IMR-90 (cell line): ENCODE measurements at regions not wholly inside any gene's neighbourhood (a gene's known extent, or its start where the extent isn't known, plus 50 kb on each side); places are given as distances from the start of the nearest gene placed in this dataset.

ENCODE experiments used
- ATAC-seq: fragments of 200-7000 bp; cut with Tn5 transposase; 2 replicates; pipeline ENCODE4 v1.9.1; 2020; ENCODE audit warnings: low read depth, mild to moderate bottlenecking, moderate library complexity
- BruUV-seq: library from RNA; stranded (reverse); fragments of 400-500 nt; replicated peaks from 2 replicates; lab custom pipeline; 2021; lab: Mats Ljungman, UMichigan
- CTCF ChIA-PET: fragments of 300-600 bp; formaldehyde crosslinking; extraction: SDS; loops from one replicate; lab custom pipeline; 2021; ENCODE audit warnings: antibody characterized with exemption; lab: Yijun Ruan, JAX
- POLR2A ChIA-PET: fragments of 300-600 bp; sonication (Branson Sonifier 250); formaldehyde crosslinking; loops from one replicate; lab custom pipeline; 2022; ENCODE audit warnings: antibody characterized with exemption; ENCODE audit not compliant: unreplicated experiment; lab: Charles Lee
- DNase-seq: peaks from one replicate; pipeline ENCODE4 v3.0.0; 2013
- H2AFZ ChIP-seq: replicated peaks from 2 replicates; pipeline ENCODE3; 2013; ENCODE audit warnings: low read length, mild to moderate bottlenecking; ENCODE audit not compliant: poor library complexity
- H2AK5ac ChIP-seq: 2 replicates; pipeline ENCODE4 v1.6.1; 2013; ENCODE audit warnings: low read depth, low read length, inconsistent platforms
- H2AK9ac ChIP-seq: replicated peaks from 2 replicates; pipeline ENCODE3; 2013; ENCODE audit warnings: mild to moderate bottlenecking, low read depth, low read length, moderate library complexity; ENCODE audit not compliant: poor library complexity
- H2BK120ac ChIP-seq: 2 replicates; pipeline ENCODE4 v1.6.1; 2013; ENCODE audit warnings: low read depth, low read length, inconsistent platforms
- H2BK15ac ChIP-seq: 3 replicates; pipeline ENCODE4 v1.6.1; 2013; ENCODE audit warnings: low read depth, low read length, inconsistent platforms
- H2BK20ac ChIP-seq: 2 replicates; pipeline ENCODE4 v1.6.1; 2013; ENCODE audit warnings: low read depth, mild to moderate bottlenecking, inconsistent platforms, low read length, moderate library complexity
- H2BK5ac ChIP-seq: 2 replicates; pipeline ENCODE4 v1.6.1; 2013; ENCODE audit warnings: mild to moderate bottlenecking, low read depth, low read length, inconsistent platforms; ENCODE audit not compliant: poor library complexity, severe bottlenecking
- H3K14ac ChIP-seq: replicated peaks from 2 replicates; pipeline ENCODE4 v1.6.1; 2013; ENCODE audit warnings: low read depth, low read length, inconsistent platforms
- H3K18ac ChIP-seq: 2 replicates; pipeline ENCODE4 v1.6.1; 2013; ENCODE audit warnings: low read depth, low read length, control low read depth
- H3K23ac ChIP-seq: 2 replicates; pipeline ENCODE4 v1.6.1; 2013; ENCODE audit warnings: low read depth, low read length, inconsistent platforms
- H3K27ac ChIP-seq: 2 replicates; pipeline ENCODE4 v1.5.1; 2013; ENCODE audit warnings: mild to moderate bottlenecking, control low read depth, low read length; ENCODE audit not compliant: insufficient read depth
- H3K27me3 ChIP-seq: 2 replicates; pipeline ENCODE4 v1.6.1; 2013; ENCODE audit warnings: low read length; ENCODE audit not compliant: control insufficient read depth, insufficient read depth
- H3K36me3 ChIP-seq: 2 replicates; pipeline ENCODE4 v1.6.1; 2013; ENCODE audit warnings: low read length, mixed read lengths; ENCODE audit not compliant: control insufficient read depth, insufficient read depth
- H3K4ac ChIP-seq: 2 replicates; pipeline ENCODE4 v1.6.1; 2013; ENCODE audit warnings: low read depth, low read length, inconsistent platforms
- H3K4me1 ChIP-seq: 2 replicates; pipeline ENCODE4 v1.6.1; 2013; ENCODE audit warnings: low read length, mixed read lengths; ENCODE audit not compliant: control insufficient read depth, insufficient read depth
- H3K4me2 ChIP-seq: 2 replicates; pipeline ENCODE4 v1.6.1; 2013; ENCODE audit warnings: low read depth, mild to moderate bottlenecking, control low read depth, low read length, moderate library complexity
- H3K4me3 ChIP-seq: 2 replicates; pipeline ENCODE4 v1.5.1; 2013; ENCODE audit warnings: low read depth, mild to moderate bottlenecking, control low read depth, low read length, moderate library complexity; ENCODE audit not compliant: insufficient read depth
- H3K56ac ChIP-seq: 2 replicates; pipeline ENCODE4 v1.6.1; 2013; ENCODE audit warnings: low read length, inconsistent platforms; ENCODE audit not compliant: insufficient read depth; ENCODE audit errors: extremely low read depth
- H3K79me1 ChIP-seq, 2 experiments: 2 replicates each; pipeline ENCODE4 v1.6.1; 2013; ENCODE audit warnings: low read length in 2 of 2, inconsistent platforms in 1 of 2, low read depth in 1 of 2
- H3K9ac ChIP-seq: 2 replicates; pipeline ENCODE4 v1.6.1; 2013; ENCODE audit warnings: low read depth, low read length, control low read depth
- H3K9me1 ChIP-seq: 2 replicates; pipeline ENCODE4 v1.6.1; 2013; ENCODE audit warnings: low read length, inconsistent platforms; ENCODE audit not compliant: insufficient read depth
- H3K9me3 ChIP-seq: 2 replicates; pipeline ENCODE4 v1.6.1; 2013; ENCODE audit warnings: low read length; ENCODE audit not compliant: control insufficient read depth, insufficient read depth
- H4K20me1 ChIP-seq: 2 replicates; pipeline ENCODE4 v1.6.1; 2013; ENCODE audit warnings: low read length, inconsistent platforms; ENCODE audit not compliant: insufficient read depth
- H4K5ac ChIP-seq: 2 replicates; pipeline ENCODE4 v1.6.1; 2013; ENCODE audit warnings: mild to moderate bottlenecking, low read depth, low read length, control low read depth
- H4K8ac ChIP-seq, 2 experiments: 2 replicates each; pipeline ENCODE4 v1.6.1; 2013; ENCODE audit warnings: low read depth in 2 of 2, low read length in 2 of 2, control low read depth in 1 of 2, inconsistent platforms in 1 of 2
- H4K91ac ChIP-seq: 2 replicates; pipeline ENCODE4 v1.6.1; 2013; ENCODE audit warnings: low read depth, low read length, inconsistent platforms; ENCODE audit not compliant: insufficient read depth
- BHLHE40 ChIP-seq: fragments of 150-350 bp; IDR thresholded peaks from 2 replicates; pipeline ENCODE4 v1.6.1; 2016; ENCODE audit warnings: mild to moderate bottlenecking, low read depth, low read length
- CEBPB ChIP-seq: IDR thresholded peaks from 2 replicates; pipeline ENCODE4 v1.6.1; 2012; ENCODE audit warnings: low read depth, low read length, improper control_type of control experiment
- FOS ChIP-seq: fragments of 150-350 bp; IDR thresholded peaks from 2 replicates; pipeline ENCODE4 v1.6.1; 2016; ENCODE audit warnings: low read depth, low read length
- MAZ ChIP-seq: IDR thresholded peaks from 2 replicates; pipeline ENCODE4 v1.6.1; 2012; ENCODE audit warnings: low read depth, mild to moderate bottlenecking, low read length, improper control_type of control experiment, moderate library complexity, borderline replicate concordance
- USF2 ChIP-seq: fragments of 150-350 bp; IDR thresholded peaks from 2 replicates; pipeline ENCODE4 v1.6.1; 2017; ENCODE audit warnings: mild to moderate bottlenecking, antibody characterized with exemption, low read length, low read depth
- WGBS, 2 experiments: methylation state at CpG; one replicate each; pipeline versions ENCODE4 v1.1.5 to v1.1.7; 2013; ENCODE audit warnings: missing lambda C conversion rate in 2 of 2; ENCODE audit not compliant: insufficient read length in 1 of 2; ENCODE audit errors: extremely low coverage in 2 of 2; 5-methylcytosine and 5-hydroxymethylcytosine counted together
- dilution Hi-C: fragments of 300-500 bp; cut with HindIII; formaldehyde crosslinking; loops from one replicate; pipeline ENCODE4 v1.14.3; 2018; ENCODE audit warnings: low sequenced_read_pairs; ENCODE audit not compliant: unreplicated experiment
- in situ Hi-C: fragments of 300-500 bp; cut with MboI; formaldehyde crosslinking; loops from 3 replicates; pipeline ENCODE4 v1.14.3; 2019; ENCODE audit warnings: low sequenced_read_pairs, inconsistent platforms, mixed read lengths
- intact Hi-C: fragments of 100-400 bp; cut with micrococcal nuclease; formaldehyde crosslinking; loops from 2 replicates; pipeline ENCODE4 v1.10.0; 2022

- H3K4ac ChIP-seq, result peak overlapping the region; percentile 46
- peaks cover 0 to 9% of the 10 kb centered on the region in 2 experiments; a peak in 2 of 4 replicates for H3K79me1 ChIP-seq
- BruUV-seq, result no TSS peak
- H2AFZ ChIP-seq, result no peak overlapping the region
- no peak overlapping the region for H3K4me3 ChIP-seq
- ChIA-PET CTCF (no interaction called here), POLR2A (no interaction called here)
- in situ Hi-C loops, result no loop called here
- H4K8ac ChIP-seq, result no peak overlapping the region; a peak in 1 of 4 replicates
- ATAC-seq (no peak), DNase-seq (no peak)
- H3K4me1 ChIP-seq, result peaks cover 23% of the 10 kb centered on the region
- H3K18ac ChIP-seq, result no peak overlapping the region
- dilution Hi-C loops, result no loop called here
- H3K14ac ChIP-seq, result 0 out of 2 replicates have a peak overlapping the region, but pooled peaks have one; percentile 23
- H3K9me3 ChIP-seq, result no peaks in the 10 kb centered on the region
- 92% methylated on average over 21 of the region's 25 CpGs; no CpG with 5 or more reads in 1 of the 2 experiments for WGBS, 2 experiments
- H2AK5ac ChIP-seq, result peak overlapping the region; percentile 88
- H2AK9ac ChIP-seq, result peak overlapping the region; percentile 58
- H4K5ac ChIP-seq, result no peak overlapping the region
- peak overlapping the region; percentile 20; the same call in 1 of the 2 replicates for H2BK20ac ChIP-seq
- no peak overlapping the region for H3K27ac ChIP-seq
- peak overlapping the region; percentile 15 for H4K91ac ChIP-seq
- peak overlapping the region; percentile 65; the same call in 2 of the 3 replicates for H2BK15ac ChIP-seq
- H3K4me2 ChIP-seq, result no peak overlapping the region
- intact Hi-C loops, result no loop called here
- no peak for TF ChIP-seq BHLHE40
- no peak for TF ChIP-seq FOS
- TF ChIP-seq MAZ, result no peak
- no peak for TF ChIP-seq USF2
- no peak for TF ChIP-seq CEBPB
- peaks cover 18% of the 10 kb centered on the region for H3K9me1 ChIP-seq
- H3K56ac ChIP-seq, result no peak overlapping the region
- H4K20me1 ChIP-seq, result no peaks in the 10 kb centered on the region; the same call in 1 of the 2 replicates
- H3K9ac ChIP-seq, result no peak overlapping the region
- H2BK120ac ChIP-seq, result peak overlapping the region; percentile 8; the same call in 1 of the 2 replicates
- no peaks in the 10 kb centered on the region for H3K27me3 ChIP-seq
- H3K23ac ChIP-seq, result no peak overlapping the region
- no peaks in the 10 kb centered on the region for H3K36me3 ChIP-seq
- H2BK5ac ChIP-seq, result no peak overlapping the region
These were observed 153.0 kb downstream of the CEBPB start for GRCh38 chr20:50343490-50344179.
